ENCODE measurements at regions not wholly inside any gene's neighbourhood (a gene's known extent, or its start where the extent isn't known, plus 50 kb on each side); places are given as distances from the start of the nearest gene placed in this dataset.

- Histone ChIP-seq H2AFZ (replicated peaks; ENCODE audit: low read length, poor library complexity) (no peak overlapping the region), H2AK5ac (ENCODE audit: low read depth, low read length) (no peak overlapping the region), H3K14ac (replicated peaks; ENCODE audit: low read depth, low read length) (no peak overlapping the region), H3K4me1 (ENCODE audit: control insufficient read depth, insufficient read depth, low read length) (no peaks in the 10 kb centered on the region), H3K18ac (ENCODE audit: low read depth, low read length) (no peak overlapping the region), H2BK120ac (ENCODE audit: low read depth, low read length) (no peak overlapping the region), H4K20me1 (ENCODE audit: insufficient read depth, low read length) (no peaks in the 10 kb centered on the region), H4K8ac (ENCODE audit: low read depth in 2 of 2, low read length in 2 of 2) (no peak overlapping the region), H3K27me3 (ENCODE audit: control insufficient read depth, insufficient read depth, low read length) (no peaks in the 10 kb centered on the region), H4K5ac (ENCODE audit: low read depth, low read length) (no peak overlapping the region), H3K9me1 (ENCODE audit: insufficient read depth, low read length) (no peaks in the 10 kb centered on the region), H2BK5ac (ENCODE audit: low read depth, low read length, poor library complexity, severe bottlenecking) (no peak overlapping the region), H2BK15ac (ENCODE audit: low read depth, low read length) (no peak overlapping the region), H3K56ac (ENCODE audit: extremely low read depth, insufficient read depth, low read length) (no peak overlapping the region), H2AK9ac (replicated peaks; ENCODE audit: low read depth, low read length, poor library complexity) (no peak overlapping the region), H3K79me1 (ENCODE audit: low read depth in 1 of 2, low read length in 2 of 2) (no peaks in the 10 kb centered on the region), H3K36me3 (ENCODE audit: control insufficient read depth, insufficient read depth, low read length) (no peaks in the 10 kb centered on the region), H3K27ac (ENCODE audit: insufficient read depth, low read length) (no peak overlapping the region), H3K9me3 (ENCODE audit: control insufficient read depth, insufficient read depth, low read length) (no peaks in the 10 kb centered on the region), H3K9ac (ENCODE audit: low read depth, low read length) (no peak overlapping the region), H4K91ac (ENCODE audit: insufficient read depth, low read depth, low read length) (no peak overlapping the region), H3K4me3 (ENCODE audit: insufficient read depth, low read depth, low read length) (no peak overlapping the region), H3K23ac (ENCODE audit: low read depth, low read length) (no peak overlapping the region), H3K4ac (ENCODE audit: low read depth, low read length) (no peak overlapping the region), H2BK20ac (ENCODE audit: low read depth, low read length) (no peak overlapping the region), H3K4me2 (ENCODE audit: low read depth, low read length) (no peak overlapping the region)
- TF ChIP-seq CHD1 (IDR thresholded peaks at IDR 0.05; ENCODE audit: low read depth, low read length) (no peak), MAZ (IDR thresholded peaks at IDR 0.05; ENCODE audit: borderline replicate concordance, low read depth, low read length) (no peak), FOS (IDR thresholded peaks at IDR 0.05; ENCODE audit: low read depth, low read length) (no peak), RCOR1 (IDR thresholded peaks at IDR 0.05; ENCODE audit: insufficient replicate concordance, low read length) (no peak), USF2 (IDR thresholded peaks at IDR 0.05; ENCODE audit: low read depth, low read length) (no peak), POLR2A (IDR thresholded peaks at IDR 0.05; ENCODE audit: low read depth, low read length) (no peak), BHLHE40 (IDR thresholded peaks at IDR 0.05; ENCODE audit: low read depth, low read length) (no peak), MAFK (IDR thresholded peaks at IDR 0.05; ENCODE audit: low read depth, low read length) (no peak), RFX5 (IDR thresholded peaks at IDR 0.05; ENCODE audit: low read depth, low read length) (no peak), NFE2L2 (IDR thresholded peaks at IDR 0.05; ENCODE audit: low read depth, low read length) (no peak), ELK1 (IDR thresholded peaks at IDR 0.05; ENCODE audit: borderline replicate concordance, low read depth, low read length) (no peak), RAD21 (IDR thresholded peaks at IDR 0.05; ENCODE audit: low read length) (no peak), SMC3 (IDR thresholded peaks at IDR 0.05; ENCODE audit: low read depth, low read length) (no peak), MXI1 (IDR thresholded peaks at IDR 0.05; ENCODE audit: borderline replicate concordance, low read depth, low read length) (no peak), CEBPB (IDR thresholded peaks at IDR 0.05; ENCODE audit: low read depth, low read length) (no peak), CTCF (conservative IDR thresholded peaks at IDR 0.05; ENCODE audit: low read depth, low read length) (no peak)
- BruUV-seq (replicated peaks): no TSS peak
- CTCF ChIA-PET: no interaction called here
- intact Hi-C loops (cut with micrococcal nuclease) (no loop called here), dilution Hi-C loops (cut with HindIII; ENCODE audit: low sequenced_read_pairs, unreplicated experiment) (no loop called here), in situ Hi-C loops (cut with MboI; ENCODE audit: low sequenced_read_pairs) (no loop called here)
- no CpG with 5 or more reads among the region's 1 CpG for WGBS, 2 experiments (ENCODE audit: extremely low coverage in 2 of 2, insufficient read length in 1 of 2)
- POLR2A ChIA-PET (ENCODE audit: unreplicated experiment): no interaction called here
- DNase-seq (no peak), ATAC-seq (ENCODE audit: low read depth) (no peak)
These were observed 67.3 kb upstream of the TYRP1 start for GRCh38 chr9:12625844-12626243.

Data from IMR-90 (cell line).